NCI-H187 (cell line): ENCODE measurements at regions not wholly inside any gene's neighbourhood (a gene's known extent, or its start where the extent isn't known, plus 50 kb on each side); places are given as distances from the start of the nearest gene placed in this dataset.

Source experiments
- DNase-seq, 2 experiments: peaks; one replicate each; lab custom pipeline; 2025; lab: John Stamatoyannopoulos, UW

GRCh38 chr6:15801912-15802311, 139.1 kb upstream of the DTNBP1 start:
- DNase-seq: no peak

GRCh38 chr6:15800841-15801617, 138.2 kb upstream of the DTNBP1 start:
- DNase-seq: no peak

GRCh38 chr6:15798533-15799255, 135.9 kb upstream of the DTNBP1 start:
- no peak for DNase-seq

- no peak for DNase-seq
Observed at GRCh38 chr6:15796844-15797243, 134.0 kb upstream of the DTNBP1 start.

- DNase-seq: no peak
Observed at GRCh38 chr6:15796130-15796771, 133.4 kb upstream of the DTNBP1 start.

- DNase-seq: no peak
Observed at GRCh38 chr6:15793826-15794225, 131.0 kb upstream of the DTNBP1 start.

GRCh38 chr6:15793288-15793687, 130.5 kb upstream of the DTNBP1 start:
- DNase-seq: no peak

- no peak for DNase-seq
Observed at GRCh38 chr6:15792842-15793241, 130.0 kb upstream of the DTNBP1 start.

GRCh38 chr6:15791448-15792181, 128.8 kb upstream of the DTNBP1 start:
- DNase-seq: no peak

- no peak for DNase-seq
Observed at GRCh38 chr6:15790116-15790515, 127.3 kb upstream of the DTNBP1 start.

GRCh38 chr6:15786846-15787245, 124.0 kb upstream of the DTNBP1 start:
- no peak for DNase-seq

GRCh38 chr6:15783484-15783883, 120.7 kb upstream of the DTNBP1 start:
- DNase-seq: no peak

- no peak for DNase-seq
Observed at GRCh38 chr6:15781890-15782289, 119.1 kb upstream of the DTNBP1 start.

- DNase-seq: no peak
Observed at GRCh38 chr6:15781333-15781732, 118.5 kb upstream of the DTNBP1 start.

GRCh38 chr6:15780437-15780836, 117.6 kb upstream of the DTNBP1 start:
- DNase-seq: no peak

- no peak for DNase-seq
Observed at GRCh38 chr6:15779726-15780125, 116.9 kb upstream of the DTNBP1 start.

GRCh38 chr6:15776458-15776980, 113.7 kb upstream of the DTNBP1 start:
- no peak for DNase-seq

- DNase-seq: no peak
Observed at GRCh38 chr6:15775741-15776140, 112.9 kb upstream of the DTNBP1 start.

- no peak for DNase-seq
Observed at GRCh38 chr6:15775076-15775634, 112.3 kb upstream of the DTNBP1 start.

GRCh38 chr6:15773806-15774410, 111.1 kb upstream of the DTNBP1 start:
- no peak for DNase-seq
